Fibroblast of skin of back (primary cell): ENCODE measurements at regions not wholly inside any gene's neighbourhood (a gene's known extent, or its start where the extent isn't known, plus 50 kb on each side); places are given as distances from the start of the nearest gene placed in this dataset.
A peak's percentile ranks its signal among the peaks of the same experiment; 100 is the strongest.

Experiments
- DNase-seq: peaks from one replicate; pipeline ENCODE4 v3.0.0-alpha.2; 2013

- no peak for DNase-seq
Observed at GRCh38 chr2:35104309-35104708, 1251.3 kb upstream of the CRIM1 start.

GRCh38 chr2:35099342-35099741 lies 1256.2 kb upstream of the CRIM1 start:
- DNase-seq: no peak

GRCh38 chr2:35082072-35082471 lies 1273.5 kb upstream of the CRIM1 start:
- DNase-seq: no peak

DNA sequence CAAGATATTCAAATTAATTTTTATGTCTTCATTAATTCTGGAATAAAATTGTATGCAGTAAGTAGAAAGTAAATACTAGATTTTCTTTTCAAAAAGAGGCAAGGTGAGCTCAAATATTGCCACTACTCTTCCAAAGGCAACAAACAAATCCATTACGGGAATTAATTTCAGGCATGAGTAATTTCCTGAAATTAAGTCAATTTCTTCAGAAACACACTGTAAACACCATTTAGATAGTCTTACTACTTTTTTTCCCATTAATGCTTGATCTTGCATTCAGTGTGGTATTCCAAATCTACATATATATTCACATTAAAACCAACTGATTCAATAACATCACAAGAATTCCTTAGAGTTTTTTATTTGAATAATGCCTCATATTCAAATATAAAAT lies 1274.0 kb upstream of the CRIM1 start:
- DNase-seq: no peak

DNA sequence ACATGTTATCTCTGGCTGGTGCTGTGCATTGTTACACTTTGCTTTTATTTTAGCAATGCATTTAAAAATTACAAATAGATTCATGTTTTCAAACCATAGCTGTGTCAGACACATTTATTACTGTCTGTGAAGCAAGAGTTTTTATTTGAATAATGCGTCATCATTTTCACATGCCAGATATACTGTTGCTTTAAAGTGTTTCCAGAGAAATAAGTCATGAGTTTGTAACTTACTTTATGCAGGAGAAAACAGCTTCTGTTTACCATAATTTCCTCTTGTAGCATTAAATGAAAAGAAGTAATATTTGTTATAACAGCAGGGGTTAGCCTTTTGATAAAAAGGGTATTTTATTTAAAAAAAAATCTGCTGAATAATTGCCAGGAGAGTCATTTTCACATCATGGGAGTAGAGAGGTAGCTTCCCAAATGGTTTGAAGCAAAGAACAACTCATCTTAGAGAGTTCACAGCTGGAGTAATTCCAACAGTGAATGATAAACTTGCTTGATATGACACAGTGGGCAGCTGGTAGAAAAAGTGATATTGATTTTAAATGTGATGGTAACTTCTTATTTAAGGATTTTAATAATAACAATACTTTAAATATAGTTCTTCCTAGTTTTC lies 1274.5 kb upstream of the CRIM1 start:
- DNase-seq: peak; percentile 42

DNA sequence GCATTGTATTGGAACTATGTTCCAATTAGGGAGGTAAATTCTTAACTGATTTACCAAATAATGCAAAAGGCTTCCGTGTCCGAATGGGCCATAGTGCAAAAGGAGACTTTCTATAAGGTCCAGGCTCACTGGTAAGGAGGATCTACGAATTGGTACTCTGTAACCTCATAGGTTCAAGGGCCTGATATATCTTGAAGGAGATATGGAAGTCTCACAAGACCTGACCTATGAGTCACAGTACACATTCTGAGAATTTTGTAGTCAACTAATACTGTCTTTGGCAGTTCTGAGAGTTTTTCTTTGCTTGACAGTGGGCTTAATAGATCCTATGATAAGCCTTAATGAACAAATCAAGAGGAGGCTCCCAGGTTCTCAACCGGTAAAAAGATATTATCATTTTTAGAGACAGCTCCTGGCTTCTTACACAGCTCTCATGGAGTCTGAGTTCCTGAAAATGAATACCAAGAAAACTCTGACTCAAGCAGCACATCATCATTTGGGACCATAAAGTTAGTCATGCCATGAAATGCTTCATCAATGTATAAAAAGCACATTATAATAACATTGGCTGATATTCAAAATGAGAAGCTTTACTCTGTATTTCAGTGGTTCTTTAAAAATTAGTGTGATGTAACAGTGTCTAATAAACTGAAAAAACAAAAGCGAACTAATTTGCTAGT lies 1275.2 kb upstream of the CRIM1 start:
- peak; percentile 55 for DNase-seq

DNA sequence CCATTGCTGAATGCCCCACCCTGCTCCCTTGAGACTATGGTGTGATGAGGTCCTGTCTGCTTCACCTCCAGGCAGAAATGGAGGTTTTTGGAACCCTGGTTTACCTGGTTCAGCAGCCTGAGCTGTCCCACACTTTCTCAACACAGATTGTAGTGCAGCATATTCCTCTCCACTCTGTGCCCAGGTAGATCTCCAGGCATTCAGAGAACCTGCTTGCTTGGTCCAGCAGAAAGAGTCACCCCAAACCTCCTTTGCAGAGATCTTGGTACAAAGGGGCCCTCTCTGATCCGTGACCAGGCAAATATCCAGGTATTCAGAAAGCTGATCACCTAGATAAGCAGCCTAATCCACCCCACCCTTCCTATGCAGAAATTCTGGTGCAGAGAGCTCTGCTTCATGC lies 1288.2 kb upstream of the CRIM1 start:
- no peak for DNase-seq

DNA sequence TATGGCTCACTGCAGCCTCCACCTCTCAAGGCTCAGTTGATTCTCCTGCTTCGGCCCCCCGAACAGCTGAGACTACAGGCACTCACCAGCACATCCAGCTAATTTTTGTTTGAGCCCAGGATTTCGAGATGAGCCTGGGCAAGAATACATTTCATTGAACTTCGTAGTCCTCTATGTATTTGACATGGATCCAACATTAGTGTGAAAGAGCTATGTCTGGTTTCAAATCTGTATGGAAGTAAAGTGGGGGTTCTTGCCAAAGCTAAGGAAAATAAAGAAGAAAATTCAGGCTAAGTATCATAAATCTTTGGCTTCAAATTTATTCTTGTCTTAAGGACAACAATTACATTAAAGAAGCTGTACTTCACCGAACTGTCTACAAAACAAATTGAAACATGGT lies 1291.7 kb upstream of the CRIM1 start:
- DNase-seq: no peak

DNA sequence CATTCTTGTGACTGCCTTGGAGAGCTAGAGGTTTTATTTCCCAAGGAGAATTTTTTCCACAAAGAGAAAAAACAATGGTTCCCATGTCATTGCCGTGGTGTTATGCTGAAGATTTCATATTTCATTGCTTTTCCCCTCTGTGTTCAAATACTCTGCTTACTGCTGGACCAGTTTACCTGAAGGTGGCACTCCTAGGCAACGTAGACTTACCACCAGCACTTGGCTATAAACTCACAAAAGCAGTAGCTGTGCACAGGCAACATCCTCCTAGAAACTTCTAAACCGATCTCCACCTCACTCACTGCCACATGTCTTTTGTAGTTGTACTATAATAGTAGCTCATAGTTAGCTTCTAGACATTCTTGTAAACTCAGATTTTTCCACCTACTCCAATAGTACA lies 1319.7 kb upstream of the CRIM1 start:
- no peak for DNase-seq

DNA sequence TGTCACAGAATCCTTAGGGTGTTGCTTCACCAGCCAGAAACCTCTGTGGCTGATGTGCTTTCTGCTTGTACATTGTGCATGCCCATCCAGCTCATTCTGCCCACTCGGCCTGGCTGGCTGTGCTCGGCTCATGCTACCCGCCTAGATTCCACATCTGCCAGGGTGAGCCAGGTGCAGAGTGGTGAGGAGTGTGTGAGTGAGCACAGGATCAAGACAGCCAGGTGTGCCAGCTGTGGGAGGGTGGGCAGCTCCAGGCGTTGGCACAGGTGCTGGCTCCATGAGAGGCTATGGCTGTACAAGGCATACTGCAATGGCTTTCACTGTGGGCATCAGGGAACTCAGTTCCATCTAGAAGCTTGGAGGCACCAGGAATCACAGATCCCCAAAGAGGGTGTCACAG lies 1321.8 kb upstream of the CRIM1 start:
- no peak for DNase-seq

DNA sequence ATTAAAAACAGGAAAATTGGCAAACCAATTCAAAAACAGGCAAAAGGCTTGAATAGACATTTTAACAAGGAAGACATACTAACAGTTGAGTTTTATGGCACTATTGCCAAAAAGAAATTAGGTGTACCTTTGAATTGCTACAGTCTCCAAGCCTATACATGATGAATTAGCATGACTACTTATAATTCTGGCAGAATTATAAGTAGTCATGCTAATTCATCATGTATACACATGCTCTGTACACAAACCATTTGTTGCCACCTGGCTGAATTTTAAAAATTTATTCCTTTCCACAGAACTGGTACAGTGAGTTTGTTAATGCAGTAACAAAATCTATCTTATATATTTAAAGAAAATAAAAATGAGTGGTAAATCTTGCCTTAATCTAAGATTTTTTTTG lies 1332.0 kb upstream of the CRIM1 start:
- DNase-seq: no peak

DNA sequence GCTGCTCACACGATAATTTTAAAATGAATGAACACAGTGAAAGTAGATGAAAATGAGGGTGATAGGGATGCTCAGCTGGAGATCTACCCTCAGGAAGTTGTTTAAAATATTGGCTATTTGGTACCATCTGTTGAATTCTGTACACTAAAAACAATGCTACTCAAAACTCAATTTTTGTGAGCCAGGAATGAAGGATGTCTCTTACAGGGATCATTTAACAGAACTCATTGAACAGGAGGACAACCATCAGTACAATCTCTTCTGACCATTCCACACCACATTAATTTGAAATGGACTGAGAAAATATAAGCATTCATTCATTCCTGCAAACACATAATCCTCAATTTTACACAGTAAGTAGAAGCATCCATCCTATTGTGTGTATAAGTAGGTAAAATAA lies 1355.1 kb upstream of the CRIM1 start:
- no peak for DNase-seq

GRCh38 chr2:34998741-34999140 lies 1356.8 kb upstream of the CRIM1 start:
- no peak for DNase-seq

- DNase-seq: no peak
Observed at GRCh38 chr2:34997779-34998178, 1357.8 kb upstream of the CRIM1 start.

DNA sequence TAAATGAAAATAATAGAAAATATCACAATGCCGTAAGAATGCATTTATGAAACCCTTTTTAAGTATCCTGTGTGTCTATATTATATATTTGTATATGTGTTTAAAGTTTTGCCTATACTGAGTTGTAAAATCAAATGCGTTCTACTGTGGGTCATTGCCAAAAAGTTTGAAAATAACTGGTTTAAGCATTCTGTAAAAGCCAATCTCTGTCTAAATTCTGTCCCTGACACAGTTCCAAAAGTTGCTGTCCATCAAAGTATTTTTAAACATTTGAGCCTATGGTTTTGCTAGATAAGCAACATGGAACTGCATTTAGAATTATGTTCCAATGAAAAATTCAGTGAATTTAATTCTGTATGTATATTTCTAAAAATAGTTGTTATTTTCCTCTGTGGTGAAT lies 1360.4 kb upstream of the CRIM1 start:
- no peak for DNase-seq

DNA sequence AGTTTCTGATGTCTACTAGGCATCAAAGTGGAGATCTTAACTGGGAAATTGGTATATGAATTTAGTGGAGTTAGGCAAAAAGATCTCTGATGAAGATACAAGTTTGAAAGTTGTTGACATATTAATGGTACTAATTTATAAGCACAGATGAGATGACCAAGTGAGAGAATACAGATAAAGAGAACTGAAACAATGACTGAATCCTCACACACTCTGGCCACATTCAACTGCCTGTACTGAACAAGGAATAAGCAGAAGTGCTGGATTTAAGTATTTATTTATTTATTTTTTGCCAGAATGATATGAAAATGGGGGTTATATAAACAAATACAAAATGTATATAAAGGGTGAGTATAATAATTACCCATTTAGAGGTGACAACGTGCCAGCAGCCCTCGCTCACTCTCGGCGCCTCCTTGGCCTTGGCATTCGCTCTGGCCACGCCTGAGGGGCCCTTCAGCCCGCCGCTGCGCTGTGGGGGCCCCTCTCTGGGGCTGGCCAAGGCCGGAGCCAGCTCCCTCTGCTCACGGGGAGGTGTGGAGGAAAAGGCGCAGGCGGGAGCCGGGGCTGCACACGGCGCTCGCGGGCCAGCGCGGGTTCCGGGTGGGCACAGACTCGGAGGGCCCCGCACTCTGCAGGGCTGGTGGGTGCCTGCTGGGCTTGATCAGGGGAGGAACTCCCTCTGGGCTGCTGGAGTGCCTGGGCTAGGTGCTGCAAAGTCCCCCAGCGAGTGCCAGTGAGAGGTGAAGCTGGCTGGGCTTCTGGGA lies 1363.9 kb upstream of the CRIM1 start:
- no peak for DNase-seq

DNA sequence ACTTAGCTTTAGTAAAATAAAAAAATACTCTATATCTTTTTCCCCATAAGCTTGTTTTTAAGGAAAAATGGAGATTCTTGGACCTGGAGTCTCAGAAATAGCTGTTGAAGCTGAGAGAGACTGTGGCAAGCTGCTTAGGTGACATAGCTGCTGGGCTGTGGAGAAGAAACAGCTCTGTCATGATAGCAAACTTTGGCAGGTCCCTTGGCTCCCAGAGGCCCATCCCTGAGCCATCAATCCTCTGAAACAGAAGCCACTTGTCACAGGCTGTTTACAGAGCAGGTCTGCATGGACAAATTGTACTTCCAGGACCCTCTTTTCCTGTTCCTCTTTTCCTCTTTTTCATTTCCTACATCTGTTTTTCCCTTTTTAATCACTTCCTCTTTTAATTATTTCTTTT lies 1370.1 kb upstream of the CRIM1 start:
- no peak for DNase-seq

DNA sequence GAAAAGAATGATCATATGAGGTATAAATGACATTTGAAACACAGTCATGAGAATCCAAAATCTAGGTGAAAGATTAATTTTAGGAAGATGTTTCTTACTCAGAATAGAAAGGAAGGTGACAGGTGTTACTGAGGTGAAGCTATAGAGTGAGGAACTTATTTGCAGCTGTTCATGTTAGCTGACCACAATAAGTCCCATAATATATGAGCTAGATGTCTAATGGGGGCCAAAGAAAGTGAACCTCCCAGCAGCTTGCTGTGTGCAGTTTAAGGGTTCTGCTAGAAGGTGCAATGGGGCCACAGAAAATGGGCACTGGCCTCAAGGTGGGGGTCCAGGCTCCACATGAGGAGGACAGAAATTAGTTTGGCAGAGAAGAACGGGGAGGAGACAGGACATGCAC lies 1374.9 kb upstream of the CRIM1 start:
- DNase-seq: no peak

DNA sequence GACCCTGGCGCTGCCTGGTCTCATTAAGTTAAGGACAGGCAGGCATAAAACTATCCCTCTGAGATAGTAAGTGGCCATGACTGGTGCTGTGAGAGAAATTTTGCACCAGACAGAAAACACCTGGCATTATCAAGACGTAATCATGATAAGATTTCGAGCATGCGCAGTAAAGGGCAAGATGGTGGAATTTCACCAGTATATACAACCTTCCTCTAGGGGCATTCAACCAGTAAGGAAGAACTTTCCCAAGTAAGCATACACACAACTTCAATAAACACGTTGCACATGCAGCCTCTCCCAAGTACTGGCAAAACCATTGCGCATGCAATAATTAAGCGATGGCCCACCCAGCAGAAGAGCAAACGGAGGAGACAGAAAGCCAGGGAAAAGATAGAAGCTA lies 1376.4 kb upstream of the CRIM1 start:
- no peak for DNase-seq

- DNase-seq: no peak
Observed at GRCh38 chr2:34961822-34962221, 1362.7 kb upstream of the FAM98A start.

- DNase-seq: no peak
Observed at GRCh38 chr2:34954758-34955157, 1355.7 kb upstream of the FAM98A start.

- DNase-seq: no peak
Observed at GRCh38 chr2:34950797-34951196, 1351.7 kb upstream of the FAM98A start.

- DNase-seq: no peak
Observed at GRCh38 chr2:34949316-34949715, 1350.2 kb upstream of the FAM98A start.

DNA sequence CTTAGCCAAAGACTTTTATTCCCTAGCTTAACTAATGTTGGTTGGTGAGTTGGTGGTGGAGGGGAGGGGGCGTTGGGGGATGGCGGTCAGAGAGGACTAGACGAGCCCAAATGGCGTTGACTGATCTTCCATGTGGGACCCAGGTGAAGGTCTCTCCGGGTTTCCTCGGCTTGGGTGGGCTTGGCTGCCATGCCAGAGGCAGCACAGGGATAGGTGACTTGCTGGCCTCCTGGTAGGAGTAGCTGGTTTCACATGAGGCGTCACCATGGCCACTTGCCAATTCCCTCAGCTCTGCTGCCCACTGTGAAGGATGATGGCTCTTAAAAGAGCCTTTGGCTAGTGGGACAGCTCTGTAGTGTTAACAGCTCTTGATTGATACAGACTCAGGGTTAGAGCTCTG lies 1337.0 kb upstream of the FAM98A start:
- DNase-seq: no peak
